ENCODE measurements at regions not wholly inside any gene's neighbourhood (a gene's known extent, or its start where the extent isn't known, plus 50 kb on each side); places are given as distances from the start of the nearest gene placed in this dataset.

GRCh38 chr2:234674781-234675201, 177.9 kb upstream of the ARL4C start:
- no peak overlapping the region for H3K27ac ChIP-seq
- no peaks in the 10 kb centered on the region for H3K9me3 ChIP-seq (ENCODE audit: low read depth, low read length)
- H3K36me3 ChIP-seq (ENCODE audit: insufficient read depth, low read length): no peaks in the 10 kb centered on the region
- no peak overlapping the region for H3K4me3 ChIP-seq
- DNase-seq (ENCODE audit: low read depth, low spot score): no peak
- TF ChIP-seq POLR2AphosphoS5 (IDR thresholded peaks at IDR 0.05; ENCODE audit: borderline replicate concordance, low read depth, low read length): no peak
- TF ChIP-seq FOXP2 (optimal IDR thresholded peaks at IDR 0.05; ENCODE audit: control extremely low read depth, extremely low read length, insufficient read depth): no peak
- no peak for TF ChIP-seq EZH2 (IDR thresholded peaks at IDR 0.05)
- no peak overlapping the region for H3K9ac ChIP-seq (ENCODE audit: insufficient read length)

GRCh38 chr2:234673961-234674759, 177.3 kb upstream of the ARL4C start:
- Histone ChIP-seq H3K9me3 (ENCODE audit: low read depth, low read length) (no peaks in the 10 kb centered on the region), H3K9ac (ENCODE audit: insufficient read length) (no peak overlapping the region), H3K36me3 (ENCODE audit: insufficient read depth, low read length) (no peaks in the 10 kb centered on the region), H3K4me3 (no peak overlapping the region), H3K27ac (no peak overlapping the region)
- DNase-seq (ENCODE audit: low read depth, low spot score): no peak
- no peak for TF ChIP-seq FOXP2 (optimal IDR thresholded peaks at IDR 0.05; ENCODE audit: control extremely low read depth, extremely low read length, insufficient read depth)
- no peak for TF ChIP-seq EZH2 (IDR thresholded peaks at IDR 0.05)
- TF ChIP-seq POLR2AphosphoS5 (IDR thresholded peaks at IDR 0.05; ENCODE audit: borderline replicate concordance, low read depth, low read length): no peak

GRCh38 chr2:234673501-234673900, 176.6 kb upstream of the ARL4C start:
- Histone ChIP-seq H3K36me3 (ENCODE audit: insufficient read depth, low read length) (no peaks in the 10 kb centered on the region), H3K4me3 (no peak overlapping the region), H3K9ac (ENCODE audit: insufficient read length) (no peak overlapping the region), H3K9me3 (ENCODE audit: low read depth, low read length) (no peaks in the 10 kb centered on the region), H3K27ac (no peak overlapping the region)
- TF ChIP-seq EZH2 (IDR thresholded peaks at IDR 0.05): no peak
- TF ChIP-seq FOXP2 (optimal IDR thresholded peaks at IDR 0.05; ENCODE audit: control extremely low read depth, extremely low read length, insufficient read depth): no peak
- no peak for TF ChIP-seq POLR2AphosphoS5 (IDR thresholded peaks at IDR 0.05; ENCODE audit: borderline replicate concordance, low read depth, low read length)
- no peak for DNase-seq (ENCODE audit: low read depth, low spot score)

- no peak for DNase-seq (ENCODE audit: low read depth, low spot score)
- no peak overlapping the region for H3K27ac ChIP-seq
- H3K9ac ChIP-seq (ENCODE audit: insufficient read length): no peak overlapping the region
These were observed 175.7 kb upstream of the ARL4C start for GRCh38 chr2:234672498-234673150.

GRCh38 chr2:234671716-234672115, 174.8 kb upstream of the ARL4C start:
- H3K36me3 ChIP-seq (ENCODE audit: insufficient read depth, low read length): no peaks in the 10 kb centered on the region
- no peak overlapping the region for H3K27ac ChIP-seq
- H3K9me3 ChIP-seq (ENCODE audit: low read depth, low read length): no peaks in the 10 kb centered on the region
- H3K9ac ChIP-seq (ENCODE audit: insufficient read length): no peak overlapping the region
- H3K4me3 ChIP-seq: no peak overlapping the region
- TF ChIP-seq FOXP2 (optimal IDR thresholded peaks at IDR 0.05; ENCODE audit: control extremely low read depth, extremely low read length, insufficient read depth): no peak
- no peak for TF ChIP-seq POLR2AphosphoS5 (IDR thresholded peaks at IDR 0.05; ENCODE audit: borderline replicate concordance, low read depth, low read length)
- TF ChIP-seq EZH2 (IDR thresholded peaks at IDR 0.05): no peak
- no peak for DNase-seq (ENCODE audit: low read depth, low spot score)

More at GRCh38 chr2:234672498-234673150, 175.7 kb upstream of the ARL4C start:
- no peaks in the 10 kb centered on the region for H3K36me3 ChIP-seq (ENCODE audit: insufficient read depth, low read length)
- no peaks in the 10 kb centered on the region for H3K9me3 ChIP-seq (ENCODE audit: low read depth, low read length)
- TF ChIP-seq FOXP2 (optimal IDR thresholded peaks at IDR 0.05; ENCODE audit: control extremely low read depth, extremely low read length, insufficient read depth) (no peak), POLR2AphosphoS5 (IDR thresholded peaks at IDR 0.05; ENCODE audit: borderline replicate concordance, low read depth, low read length) (no peak), EZH2 (IDR thresholded peaks at IDR 0.05) (no peak)
- no peak overlapping the region for H3K4me3 ChIP-seq

GRCh38 chr2:234671231-234671630, 174.3 kb upstream of the ARL4C start:
- Histone ChIP-seq H3K9me3 (ENCODE audit: low read depth, low read length) (no peaks in the 10 kb centered on the region), H3K36me3 (ENCODE audit: insufficient read depth, low read length) (no peaks in the 10 kb centered on the region), H3K4me3 (no peak overlapping the region), H3K9ac (ENCODE audit: insufficient read length) (no peak overlapping the region), H3K27ac (no peak overlapping the region)
- DNase-seq (ENCODE audit: low read depth, low spot score): no peak
- TF ChIP-seq POLR2AphosphoS5 (IDR thresholded peaks at IDR 0.05; ENCODE audit: borderline replicate concordance, low read depth, low read length): no peak
- TF ChIP-seq FOXP2 (optimal IDR thresholded peaks at IDR 0.05; ENCODE audit: control extremely low read depth, extremely low read length, insufficient read depth): no peak
- no peak for TF ChIP-seq EZH2 (IDR thresholded peaks at IDR 0.05)

GRCh38 chr2:234670806-234671205, 173.9 kb upstream of the ARL4C start:
- Histone ChIP-seq H3K36me3 (ENCODE audit: insufficient read depth, low read length) (no peaks in the 10 kb centered on the region), H3K4me3 (no peak overlapping the region), H3K27ac (no peak overlapping the region), H3K9ac (ENCODE audit: insufficient read length) (no peak overlapping the region), H3K9me3 (ENCODE audit: low read depth, low read length) (no peaks in the 10 kb centered on the region)
- no peak for TF ChIP-seq FOXP2 (optimal IDR thresholded peaks at IDR 0.05; ENCODE audit: control extremely low read depth, extremely low read length, insufficient read depth)
- no peak for DNase-seq (ENCODE audit: low read depth, low spot score)

- H3K4me3 ChIP-seq: no peak overlapping the region
- TF ChIP-seq EZH2 (IDR thresholded peaks at IDR 0.05) (no peak), FOXP2 (optimal IDR thresholded peaks at IDR 0.05; ENCODE audit: control extremely low read depth, extremely low read length, insufficient read depth) (no peak), POLR2AphosphoS5 (IDR thresholded peaks at IDR 0.05; ENCODE audit: borderline replicate concordance, low read depth, low read length) (no peak)
- no peak overlapping the region for H3K27ac ChIP-seq
- H3K9ac ChIP-seq (ENCODE audit: insufficient read length): no peak overlapping the region
- no peak for DNase-seq (ENCODE audit: low read depth, low spot score)
- no peaks in the 10 kb centered on the region for H3K9me3 ChIP-seq (ENCODE audit: low read depth, low read length)
- no peaks in the 10 kb centered on the region for H3K36me3 ChIP-seq (ENCODE audit: insufficient read depth, low read length)
These were observed 173.2 kb upstream of the ARL4C start for GRCh38 chr2:234670052-234670451.
